K562 (cell line): ENCODE measurements at regions not wholly inside any gene's neighbourhood (a gene's known extent, or its start where the extent isn't known, plus 50 kb on each side); places are given as distances from the start of the nearest gene placed in this dataset.
"Not testable (repeated sequence)": the region's sequence is repeated elsewhere in the genome, so short reads cannot be mapped to it uniquely, and the experiment has no call there.

Source experiments
- CHD4 ChIP-seq: fragments of 200-600 bp; sonication (generic); IDR thresholded peaks from 3 replicates; pipeline ENCODE4 v1.6.1; 2012; ENCODE audit warnings: low read depth, mild to moderate bottlenecking, mixed read lengths, low read length, inconsistent platforms; ENCODE audit not compliant: insufficient read depth, insufficient replicate concordance, poor library complexity, severe bottlenecking
- CREB1 ChIP-seq, 2 experiments: sonication (generic) in 1 of 2; formaldehyde crosslinking in 1 of 2; IDR thresholded peaks; 2 replicates each; pipeline versions ENCODE4 v1.6.1 to v1.8.0; 2012 to 2022; ENCODE audit warnings: inconsistent platforms in 1 of 2, mild to moderate bottlenecking in 1 of 2, missing genetic modification reagents in 1 of 2, moderate library complexity in 1 of 2
- KAT2B ChIP-seq: IDR thresholded peaks from one replicate; pipeline ENCODE4 v1.6.1; 2012; ENCODE audit warnings: low read depth, mild to moderate bottlenecking, control low read depth, inconsistent platforms, low read length, moderate library complexity
- MAFK ChIP-seq: IDR thresholded peaks from 2 replicates; pipeline ENCODE4 v1.6.1; 2011; ENCODE audit warnings: low read length, improper control_type of control experiment
- MAZ ChIP-seq, 2 experiments: fragments of 450-650 bp in 1 of 2; sonication (generic) in 1 of 2; formaldehyde crosslinking; IDR thresholded peaks in 1 of 2; conservative IDR thresholded peaks in 1 of 2; 2 replicates each; pipeline versions ENCODE4 v1.4.0 to v1.5.0; 2020; ENCODE audit warnings: mild to moderate bottlenecking in 1 of 2, missing genetic modification reagents in 1 of 2
- SIX5 ChIP-seq, 2 experiments: IDR thresholded peaks; 2 replicates each; pipeline ENCODE4 v1.6.1; 2011; ENCODE audit warnings: low read length in 2 of 2, borderline replicate concordance in 1 of 2, low read depth in 1 of 2, mild to moderate bottlenecking in 1 of 2, moderate library complexity in 1 of 2; ENCODE audit not compliant: insufficient read depth in 1 of 2
- ZFP36 ChIP-seq: fragments of 150-350 bp; IDR thresholded peaks from 2 replicates; pipeline ENCODE4 v1.6.1; 2018; ENCODE audit warnings: low read length, low read depth; ENCODE audit not compliant: partially characterized antibody
- ZSCAN29 ChIP-seq: fragments of 450-650 bp; IDR thresholded peaks from 2 replicates; pipeline ENCODE4 v1.6.1; 2017
- TF ChIP-seq, protein P1 (sequence below): fragments of 450-650 bp; IDR thresholded peaks from 2 replicates; pipeline ENCODE4 v1.6.1; 2014; ENCODE audit warnings: low read depth, mild to moderate bottlenecking, moderate library complexity, borderline replicate concordance
- TF ChIP-seq, protein P2 (sequence below), 3 experiments: IDR thresholded peaks in 2 of 3; conservative IDR thresholded peaks in 1 of 3; 2 replicates each; pipeline ENCODE4 v1.5.1; 2011 to 2012; ENCODE audit warnings: low read length in 3 of 3, mild to moderate bottlenecking in 3 of 3, control low read depth in 2 of 3, improper control_type of control experiment in 1 of 3, inconsistent platforms in 1 of 3, low read depth in 1 of 3, mixed read lengths in 1 of 3, moderate library complexity in 1 of 3; ENCODE audit not compliant: insufficient read depth in 2 of 3
- TF ChIP-seq, protein P3 (sequence below): sonication (generic); formaldehyde crosslinking; IDR thresholded peaks from 2 replicates; pipeline ENCODE4 v1.5.0; 2020; ENCODE audit warnings: missing genetic modification reagents

DNA sequence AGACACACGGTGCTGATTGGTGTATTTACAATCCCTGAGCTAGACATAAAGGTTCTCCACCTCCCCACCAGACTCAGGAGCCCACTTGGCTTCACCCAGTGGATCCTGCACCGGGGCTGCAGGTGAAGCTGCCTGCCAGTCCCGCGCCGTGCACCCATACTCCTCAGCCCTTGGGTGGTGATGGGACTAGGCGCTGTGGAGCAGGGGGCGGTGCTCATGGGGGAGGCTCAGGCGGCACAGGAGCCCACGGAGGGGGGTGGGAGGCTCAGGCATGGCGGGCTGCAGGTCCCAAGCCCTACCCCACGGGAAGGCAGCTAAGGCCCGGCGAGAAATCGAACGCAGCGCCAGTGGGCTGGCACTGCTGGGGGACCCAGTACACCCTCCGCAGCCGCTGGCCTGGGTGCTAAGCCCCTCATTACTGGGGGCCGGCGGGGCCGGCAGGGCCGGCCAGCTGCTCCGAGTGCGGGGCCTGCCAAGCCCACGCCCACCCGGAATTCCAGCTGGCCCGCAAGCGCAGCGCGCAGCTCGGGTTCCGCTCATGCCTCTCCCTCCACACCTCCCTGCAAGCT lies 1447.2 kb downstream of the RAPGEF2 start:
- not testable (repeated sequence) for TF ChIP-seq CHD4; SIX5 (IDR thresholded peaks at IDR 0.05; ENCODE audit: borderline replicate concordance in 1 of 2, insufficient read depth in 1 of 2, low read depth in 1 of 2, low read length in 2 of 2); MAFK; MAZ (CRISPR knock-in tag; conservative IDR thresholded peaks at IDR 0.05 in 1 of 2, IDR thresholded peaks at IDR 0.05 in 1 of 2); CREB1 (IDR thresholded peaks at IDR 0.05); CREB1 (CRISPR knock-in tag; IDR thresholded peaks at IDR 0.05); ZFP36; ZSCAN29; KAT2B
- TF ChIP-seq, protein P1, sequence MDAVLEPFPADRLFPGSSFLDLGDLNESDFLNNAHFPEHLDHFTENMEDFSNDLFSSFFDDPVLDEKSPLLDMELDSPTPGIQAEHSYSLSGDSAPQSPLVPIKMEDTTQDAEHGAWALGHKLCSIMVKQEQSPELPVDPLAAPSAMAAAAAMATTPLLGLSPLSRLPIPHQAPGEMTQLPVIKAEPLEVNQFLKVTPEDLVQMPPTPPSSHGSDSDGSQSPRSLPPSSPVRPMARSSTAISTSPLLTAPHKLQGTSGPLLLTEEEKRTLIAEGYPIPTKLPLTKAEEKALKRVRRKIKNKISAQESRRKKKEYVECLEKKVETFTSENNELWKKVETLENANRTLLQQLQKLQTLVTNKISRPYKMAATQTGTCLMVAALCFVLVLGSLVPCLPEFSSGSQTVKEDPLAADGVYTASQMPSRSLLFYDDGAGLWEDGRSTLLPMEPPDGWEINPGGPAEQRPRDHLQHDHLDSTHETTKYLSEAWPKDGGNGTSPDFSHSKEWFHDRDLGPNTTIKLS, result not testable (repeated sequence)
- TF ChIP-seq, protein P2, sequence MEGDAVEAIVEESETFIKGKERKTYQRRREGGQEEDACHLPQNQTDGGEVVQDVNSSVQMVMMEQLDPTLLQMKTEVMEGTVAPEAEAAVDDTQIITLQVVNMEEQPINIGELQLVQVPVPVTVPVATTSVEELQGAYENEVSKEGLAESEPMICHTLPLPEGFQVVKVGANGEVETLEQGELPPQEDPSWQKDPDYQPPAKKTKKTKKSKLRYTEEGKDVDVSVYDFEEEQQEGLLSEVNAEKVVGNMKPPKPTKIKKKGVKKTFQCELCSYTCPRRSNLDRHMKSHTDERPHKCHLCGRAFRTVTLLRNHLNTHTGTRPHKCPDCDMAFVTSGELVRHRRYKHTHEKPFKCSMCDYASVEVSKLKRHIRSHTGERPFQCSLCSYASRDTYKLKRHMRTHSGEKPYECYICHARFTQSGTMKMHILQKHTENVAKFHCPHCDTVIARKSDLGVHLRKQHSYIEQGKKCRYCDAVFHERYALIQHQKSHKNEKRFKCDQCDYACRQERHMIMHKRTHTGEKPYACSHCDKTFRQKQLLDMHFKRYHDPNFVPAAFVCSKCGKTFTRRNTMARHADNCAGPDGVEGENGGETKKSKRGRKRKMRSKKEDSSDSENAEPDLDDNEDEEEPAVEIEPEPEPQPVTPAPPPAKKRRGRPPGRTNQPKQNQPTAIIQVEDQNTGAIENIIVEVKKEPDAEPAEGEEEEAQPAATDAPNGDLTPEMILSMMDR (IDR thresholded peaks at IDR 0.05 in 2 of 3, conservative IDR thresholded peaks at IDR 0.05 in 1 of 3; ENCODE audit: insufficient read depth in 2 of 3, low read depth in 1 of 3, low read length in 3 of 3), result not testable (repeated sequence)
- TF ChIP-seq, protein P3, sequence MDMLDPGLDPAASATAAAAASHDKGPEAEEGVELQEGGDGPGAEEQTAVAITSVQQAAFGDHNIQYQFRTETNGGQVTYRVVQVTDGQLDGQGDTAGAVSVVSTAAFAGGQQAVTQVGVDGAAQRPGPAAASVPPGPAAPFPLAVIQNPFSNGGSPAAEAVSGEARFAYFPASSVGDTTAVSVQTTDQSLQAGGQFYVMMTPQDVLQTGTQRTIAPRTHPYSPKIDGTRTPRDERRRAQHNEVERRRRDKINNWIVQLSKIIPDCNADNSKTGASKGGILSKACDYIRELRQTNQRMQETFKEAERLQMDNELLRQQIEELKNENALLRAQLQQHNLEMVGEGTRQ (CRISPR knock-in tag), result not testable (repeated sequence)
